H9 (cell line): ENCODE measurements at regions not wholly inside any gene's neighbourhood (a gene's known extent, or its start where the extent isn't known, plus 50 kb on each side); places are given as distances from the start of the nearest gene placed in this dataset.

Experiments used
- DNase-seq: peaks from one replicate; pipeline ENCODE4 v3.0.0-alpha.2; 2017
- H2AFZ ChIP-seq: one replicate; pipeline ENCODE4 v1.6.1; 2013; ENCODE audit warnings: mild to moderate bottlenecking, low read length, control low read depth, moderate library complexity
- H2AK5ac ChIP-seq: 2 replicates; pipeline ENCODE4 v1.6.1; 2013; ENCODE audit warnings: low read length, control low read depth, mixed read lengths; ENCODE audit not compliant: insufficient read length
- H2BK120ac ChIP-seq: one replicate; pipeline ENCODE4 v1.6.1; 2013; ENCODE audit warnings: low read depth, mild to moderate bottlenecking, low read length, control low read depth, inconsistent platforms; ENCODE audit not compliant: poor library complexity, severe bottlenecking
- H2BK12ac ChIP-seq: 2 replicates; pipeline ENCODE4 v1.6.1; 2013; ENCODE audit warnings: low read length, control low read depth, mixed read lengths, low read depth; ENCODE audit not compliant: insufficient read length
- H2BK15ac ChIP-seq: 2 replicates; pipeline ENCODE4 v1.6.1; 2013; ENCODE audit warnings: low read depth, low read length, control low read depth
- H2BK20ac ChIP-seq: one replicate; pipeline ENCODE4 v1.6.1; 2013; ENCODE audit warnings: low read depth, mild to moderate bottlenecking, low read length, control low read depth, inconsistent platforms; ENCODE audit not compliant: poor library complexity, severe bottlenecking
- H2BK5ac ChIP-seq: 2 replicates; pipeline ENCODE4 v1.6.1; 2013; ENCODE audit warnings: low read length, control low read depth, mixed read lengths; ENCODE audit not compliant: insufficient read length
- H3K14ac ChIP-seq: 2 replicates; pipeline ENCODE4 v1.6.1; 2013; ENCODE audit warnings: low read length, control low read depth; ENCODE audit not compliant: insufficient read depth
- H3K18ac ChIP-seq: 2 replicates; pipeline ENCODE4 v1.6.1; 2013; ENCODE audit warnings: low read depth, mild to moderate bottlenecking, mixed read lengths, low read length, control low read depth; ENCODE audit not compliant: insufficient read length
- H3K23ac ChIP-seq: 2 replicates; pipeline ENCODE4 v1.6.1; 2013; ENCODE audit warnings: low read length, control low read depth, mixed read lengths, low read depth; ENCODE audit not compliant: insufficient read length
- H3K23me2 ChIP-seq: 2 replicates; pipeline ENCODE4 v1.6.1; 2013; ENCODE audit warnings: low read depth, mild to moderate bottlenecking, mixed read lengths, low read length, control low read depth; ENCODE audit not compliant: insufficient read length, poor library complexity, severe bottlenecking
- H3K27ac ChIP-seq: 2 replicates; pipeline ENCODE4 v1.5.1; 2013; ENCODE audit warnings: low read length, control low read depth, mixed read lengths, low read depth; ENCODE audit not compliant: insufficient read length
- H3K27me3 ChIP-seq: 2 replicates; pipeline ENCODE4 v1.6.1; 2013; ENCODE audit warnings: low read length, control low read depth, inconsistent platforms; ENCODE audit not compliant: insufficient read depth
- H3K4ac ChIP-seq: 2 replicates; pipeline ENCODE4 v1.6.1; 2013; ENCODE audit warnings: low read depth, mild to moderate bottlenecking, control low read depth, inconsistent platforms, low read length, moderate library complexity
- H3K4me1 ChIP-seq: 2 replicates; pipeline ENCODE4 v1.6.1; 2013; ENCODE audit warnings: low read length, control low read depth, inconsistent platforms; ENCODE audit not compliant: insufficient read depth
- H3K4me2 ChIP-seq: 2 replicates; pipeline ENCODE4 v1.6.1; 2013; ENCODE audit warnings: low read length, control low read depth, mixed read lengths; ENCODE audit not compliant: insufficient read length, insufficient read depth
- H3K56ac ChIP-seq: 2 replicates; pipeline ENCODE4 v1.6.1; 2013; ENCODE audit warnings: low read depth, mild to moderate bottlenecking, mixed read lengths, low read length, control low read depth; ENCODE audit not compliant: insufficient read length
- H3K79me1 ChIP-seq: 2 replicates; pipeline ENCODE4 v1.6.1; 2013; ENCODE audit warnings: low read depth, mild to moderate bottlenecking, moderate library complexity, low read length, control low read depth, inconsistent platforms; ENCODE audit not compliant: insufficient read depth, poor library complexity, severe bottlenecking
- H3K79me2 ChIP-seq: 2 replicates; pipeline ENCODE4 v1.6.1; 2013; ENCODE audit warnings: low read length, control low read depth, inconsistent platforms; ENCODE audit not compliant: insufficient read depth
- H3K9ac ChIP-seq: 2 replicates; pipeline ENCODE4 v1.6.1; 2013; ENCODE audit warnings: low read length, control low read depth, mixed read lengths; ENCODE audit not compliant: insufficient read length; ENCODE audit errors: extremely low read depth
- H3K9me3 ChIP-seq: one replicate; pipeline ENCODE4 v1.6.1; 2013; ENCODE audit warnings: low read depth, low read length, inconsistent platforms; ENCODE audit not compliant: control insufficient read depth
- H3T11ph ChIP-seq: one replicate; pipeline ENCODE4 v1.6.1; 2013; ENCODE audit warnings: mild to moderate bottlenecking, low read length, control low read depth, inconsistent platforms
- H4K20me1 ChIP-seq: one replicate; pipeline ENCODE4 v1.6.1; 2013; ENCODE audit not compliant: control insufficient read depth, insufficient read length, insufficient read depth
- H4K5ac ChIP-seq: 2 replicates; pipeline ENCODE4 v1.6.1; 2013; ENCODE audit warnings: low read depth, mild to moderate bottlenecking, mixed read lengths, low read length, control low read depth; ENCODE audit not compliant: insufficient read length
- H4K8ac ChIP-seq: replicated peaks from 2 replicates; pipeline ENCODE4 v1.6.1; 2013; ENCODE audit warnings: low read length, control low read depth, mixed read lengths, low read depth; ENCODE audit not compliant: insufficient read length
- H4K91ac ChIP-seq: 2 replicates; pipeline ENCODE4 v1.6.1; 2013; ENCODE audit warnings: low read depth, mild to moderate bottlenecking, moderate library complexity, mixed read lengths, low read length, control low read depth; ENCODE audit not compliant: insufficient read length
- H3K27ac Mint-ChIP-seq, 3 experiments: 2 replicates in 2 of 3; 3 replicates in 1 of 3; pipeline ENCODE4 v1.8.0; 2020 to 2021; ENCODE audit warnings: mixed read lengths in 3 of 3, mild to moderate bottlenecking in 1 of 3, moderate library complexity in 1 of 3
- H3K27me3 Mint-ChIP-seq: 2 replicates; pipeline ENCODE4 v1.8.0; 2021; ENCODE audit warnings: low read depth, mild to moderate bottlenecking, moderate library complexity, mixed read lengths
- H3K36me3 Mint-ChIP-seq, 3 experiments: 2 replicates in 2 of 3; 3 replicates in 1 of 3; pipeline ENCODE4 v1.8.0; 2020 to 2021; ENCODE audit warnings: low read depth in 3 of 3, mixed read lengths in 3 of 3; ENCODE audit not compliant: insufficient read depth in 1 of 3
- H3K4me1 Mint-ChIP-seq, 2 experiments: 2 replicates each; pipeline ENCODE4 v1.8.0; 2020; ENCODE audit warnings: mixed read lengths in 2 of 2
- H3K4me3 Mint-ChIP-seq, 2 experiments: 2 replicates in 1 of 2; 3 replicates in 1 of 2; pipeline ENCODE4 v1.8.0; 2020 to 2021; ENCODE audit warnings: mild to moderate bottlenecking in 2 of 2, mixed read lengths in 2 of 2, moderate library complexity in 1 of 2
- H3K9me3 Mint-ChIP-seq, 2 experiments: 2 replicates in 1 of 2; 3 replicates in 1 of 2; pipeline ENCODE4 v1.8.0; 2020; ENCODE audit warnings: mild to moderate bottlenecking in 2 of 2, mixed read lengths in 2 of 2, moderate library complexity in 1 of 2
- CTCF ChIP-seq: fragments of 200-600 bp; sonication (generic); conservative IDR thresholded peaks from 3 replicates; pipeline ENCODE4 v1.8.0; 2021; ENCODE audit warnings: antibody characterized with exemption, mild to moderate bottlenecking
- WGBS: extraction: QIAGEN DNeasy Blood & Tissue Kit; methylation state at CpG from one replicate; pipeline ENCODE4 v1.1.7; 2013; ENCODE audit warnings: missing lambda C conversion rate, low lambda C conversion rate, mixed read lengths; ENCODE audit not compliant: insufficient read length; ENCODE audit errors: extremely low coverage; 5-methylcytosine and 5-hydroxymethylcytosine counted together

GRCh38 chr15:69637818-69638217 lies 185.2 kb downstream of the RPLP1 start:
- Histone ChIP-seq H3K79me1 (no peaks in the 10 kb centered on the region), H3K18ac (no peak overlapping the region), H3K9me3 (no peaks in the 10 kb centered on the region), H2BK12ac (no peak overlapping the region), H3K14ac (no peak overlapping the region), H3K27ac (no peak overlapping the region), H2AK5ac (no peak overlapping the region), H3K4ac (no peak overlapping the region), H2BK15ac (no peak overlapping the region), H2BK20ac (no peak overlapping the region), H4K20me1 (no peaks in the 10 kb centered on the region), H4K91ac (no peak overlapping the region), H4K8ac (no peak overlapping the region), H3K27me3 (no peaks in the 10 kb centered on the region), H2AFZ (no peak overlapping the region), H3T11ph (no peak overlapping the region), H3K4me2 (no peak overlapping the region), H3K79me2 (no peaks in the 10 kb centered on the region), H3K23ac (no peak overlapping the region), H3K4me1 (no peaks in the 10 kb centered on the region), H3K9ac (no peak overlapping the region), H2BK120ac (no peak overlapping the region), H4K5ac (no peak overlapping the region), H3K56ac (no peak overlapping the region), H3K23me2 (no peaks in the 10 kb centered on the region), H2BK5ac (no peak overlapping the region)
- no peak for DNase-seq
- Mint-ChIP-seq H3K27ac (no peak overlapping the region), H3K9me3 (peaks cover 16 to 20% of the 10 kb centered on the region in 2 experiments), H3K4me1 (0 out of 4 replicates have a peak, but pooled peaks cover 0 to 4% of the 10 kb centered on the region in 2 experiments), H3K36me3 (peaks cover 2 to 11% (median 3%) of the 10 kb centered on the region in 3 experiments; a peak in 5 of 7 replicates), H3K4me3 (no peak overlapping the region), H3K27me3 (peaks cover 3% of the 10 kb centered on the region)
- no CpG with 5 or more reads among the region's 5 CpGs for WGBS
- TF ChIP-seq CTCF, result no peak
